ENCODE measurements at regions not wholly inside any gene's neighbourhood (a gene's known extent, or its start where the extent isn't known, plus 50 kb on each side); places are given as distances from the start of the nearest gene placed in this dataset.

- no peaks in the 10 kb centered on the region for H3K36me3 Mint-ChIP-seq (ENCODE audit: low read depth)
- no peak overlapping the region for H3K27ac Mint-ChIP-seq
- H3K9me3 Mint-ChIP-seq, result no peaks in the 10 kb centered on the region
- H3K4me1 Mint-ChIP-seq, result no peaks in the 10 kb centered on the region
- H3K4me3 Mint-ChIP-seq, result no peak overlapping the region
- TF ChIP-seq CTCF (IDR thresholded peaks at IDR 0.05; ENCODE audit: unreplicated experiment in 3 of 3), result no peak
- no peaks in the 10 kb centered on the region for H3K27me3 Mint-ChIP-seq (ENCODE audit: low read depth)
Measured at GRCh38 chr18:74005320-74006109, 142.1 kb downstream of the FBXO15 start.

GRCh38 chr18:73992242-73993022, 155.2 kb downstream of the FBXO15 start:
- H3K4me1 Mint-ChIP-seq, result no peaks in the 10 kb centered on the region

GRCh38 chr18:73991570-73991969, 156.1 kb downstream of the FBXO15 start:
- H3K4me3 Mint-ChIP-seq, result no peak overlapping the region
- no peak overlapping the region for H3K27ac Mint-ChIP-seq
- no peaks in the 10 kb centered on the region for H3K36me3 Mint-ChIP-seq (ENCODE audit: low read depth)
- H3K4me1 Mint-ChIP-seq, result peaks cover 7% of the 10 kb centered on the region
- H3K27me3 Mint-ChIP-seq (ENCODE audit: low read depth), result no peaks in the 10 kb centered on the region
- H3K9me3 Mint-ChIP-seq, result peaks cover 12% of the 10 kb centered on the region
- no peak for TF ChIP-seq CTCF (IDR thresholded peaks at IDR 0.05; ENCODE audit: unreplicated experiment in 3 of 3)

More at GRCh38 chr18:73992242-73993022, 155.2 kb downstream of the FBXO15 start:
- TF ChIP-seq CTCF (IDR thresholded peaks at IDR 0.05; ENCODE audit: unreplicated experiment in 3 of 3), result no peak
- no peaks in the 10 kb centered on the region for H3K27me3 Mint-ChIP-seq (ENCODE audit: low read depth)
- H3K36me3 Mint-ChIP-seq (ENCODE audit: low read depth), result no peaks in the 10 kb centered on the region
- H3K27ac Mint-ChIP-seq, result no peak overlapping the region
- H3K4me3 Mint-ChIP-seq, result no peak overlapping the region
- H3K9me3 Mint-ChIP-seq, result peaks cover 16% of the 10 kb centered on the region

GRCh38 chr18:73990258-73990657, 157.4 kb downstream of the FBXO15 start:
- no peak for TF ChIP-seq CTCF (IDR thresholded peaks at IDR 0.05; ENCODE audit: unreplicated experiment in 3 of 3)
- Mint-ChIP-seq H3K4me3 (no peak overlapping the region), H3K9me3 (peaks cover 8% of the 10 kb centered on the region), H3K4me1 (peaks cover 15% of the 10 kb centered on the region), H3K27me3 (ENCODE audit: low read depth) (peaks cover 7% of the 10 kb centered on the region), H3K36me3 (ENCODE audit: low read depth) (no peaks in the 10 kb centered on the region), H3K27ac (no peak overlapping the region)

GRCh38 chr18:73987247-73987980, 160.2 kb downstream of the FBXO15 start:
- H3K27me3 Mint-ChIP-seq (ENCODE audit: low read depth), result peaks cover 8% of the 10 kb centered on the region
- peak overlapping the region in 2 of 3 experiments; percentile 4 to 18 for H3K27ac Mint-ChIP-seq
- H3K4me3 Mint-ChIP-seq, result no peak overlapping the region
- H3K4me1 Mint-ChIP-seq, result peaks cover 15% of the 10 kb centered on the region
- no peak for TF ChIP-seq CTCF (IDR thresholded peaks at IDR 0.05; ENCODE audit: unreplicated experiment in 3 of 3)
- H3K9me3 Mint-ChIP-seq, result peaks cover 8% of the 10 kb centered on the region
- no peaks in the 10 kb centered on the region for H3K36me3 Mint-ChIP-seq (ENCODE audit: low read depth)

Data from nephron (organoid).